SK-N-SH treated with all-trans-retinoic acid at 6 μM for 48 hours (cell line): ENCODE measurements at regions not wholly inside any gene's neighbourhood (a gene's known extent, or its start where the extent isn't known, plus 50 kb on each side); places are given as distances from the start of the nearest gene placed in this dataset.

ENCODE experiments used
- ATAC-seq: fragments of 200-7000 bp; cut with Tn5 transposase; 3 replicates; pipeline ENCODE4 v1.9.1; 2020; ENCODE audit warnings: mild to moderate bottlenecking, moderate library complexity
- ARNTL ChIP-seq: fragments of 450-650 bp; formaldehyde crosslinking; IDR thresholded peaks from 2 replicates; pipeline ENCODE4 v1.5.0; 2020; ENCODE audit warnings: low read depth, mild to moderate bottlenecking, moderate library complexity, borderline replicate concordance
- BACH2 ChIP-seq: fragments of 250-450 bp; sonication (Bioruptor Pico); IDR thresholded peaks from 2 replicates; pipeline ENCODE4 v1.9.0; 2021; ENCODE audit warnings: mild to moderate bottlenecking, borderline replicate concordance
- CREB5 ChIP-seq: fragments of 250-450 bp; sonication (Bioruptor Pico); IDR thresholded peaks from 2 replicates; pipeline ENCODE4 v1.5.1; 2020; ENCODE audit warnings: low read depth, mild to moderate bottlenecking, moderate library complexity
- CSDC2 ChIP-seq: fragments of 250-450 bp; sonication (Bioruptor Pico); IDR thresholded peaks from 2 replicates; pipeline ENCODE4 v1.5.0; 2020; ENCODE audit warnings: mild to moderate bottlenecking, moderate library complexity
- CSRNP3 ChIP-seq: fragments of 250-450 bp; sonication (Bioruptor Pico); IDR thresholded peaks from 2 replicates; pipeline ENCODE4 v1.5.1; 2021; ENCODE audit warnings: mild to moderate bottlenecking, moderate library complexity
- ESRRG ChIP-seq: fragments of 250-450 bp; sonication (Bioruptor Pico); IDR thresholded peaks from 2 replicates; pipeline ENCODE4 v1.6.1; 2021; ENCODE audit warnings: mild to moderate bottlenecking
- GLIS3 ChIP-seq: fragments of 250-450 bp; sonication (Bioruptor Pico); IDR thresholded peaks from 2 replicates; pipeline ENCODE4 v1.5.0; 2020; ENCODE audit warnings: mild to moderate bottlenecking, moderate library complexity
- ISL1 ChIP-seq: fragments of 250-450 bp; sonication (Bioruptor Pico); IDR thresholded peaks from 2 replicates; pipeline ENCODE4 v2.1.2; 2022; ENCODE audit warnings: mild to moderate bottlenecking, moderate library complexity
- OSR1 ChIP-seq: fragments of 250-450 bp; sonication (Bioruptor Pico); IDR thresholded peaks from 2 replicates; pipeline ENCODE4 v1.8.0; 2022; ENCODE audit warnings: moderate library complexity, mild to moderate bottlenecking, inconsistent platforms
- PATZ1 ChIP-seq: fragments of 250-450 bp; sonication (Bioruptor Pico); IDR thresholded peaks from 2 replicates; pipeline ENCODE4 v1.8.0; 2020; ENCODE audit warnings: mild to moderate bottlenecking, moderate library complexity, borderline replicate concordance
- POU6F1 ChIP-seq: fragments of 250-450 bp; sonication (Bioruptor Pico); IDR thresholded peaks from 2 replicates; pipeline ENCODE4 v1.8.0; 2021; ENCODE audit warnings: low read depth, mild to moderate bottlenecking, moderate library complexity, borderline replicate concordance
- PPARA ChIP-seq: fragments of 250-450 bp; sonication (Bioruptor Pico); IDR thresholded peaks from 2 replicates; pipeline ENCODE4 v1.5.0; 2020; ENCODE audit warnings: mild to moderate bottlenecking, borderline replicate concordance
- RARB ChIP-seq: fragments of 250-450 bp; sonication (Bioruptor Pico); IDR thresholded peaks from 2 replicates; pipeline ENCODE4 v1.8.0; 2021; ENCODE audit warnings: mild to moderate bottlenecking, moderate library complexity
- SNAI2 ChIP-seq: fragments of 250-450 bp; sonication (Bioruptor Pico); IDR thresholded peaks from 2 replicates; pipeline ENCODE4 v1.5.0; 2020; ENCODE audit warnings: mild to moderate bottlenecking, moderate library complexity
- TCF4 ChIP-seq: fragments of 250-450 bp; sonication (Bioruptor Pico); IDR thresholded peaks from 2 replicates; pipeline ENCODE4 v1.8.0; 2021; ENCODE audit warnings: mild to moderate bottlenecking, moderate library complexity, borderline replicate concordance
- TOX ChIP-seq: fragments of 250-450 bp; sonication (Bioruptor Pico); IDR thresholded peaks from 2 replicates; pipeline ENCODE4 v1.8.0; 2021; ENCODE audit warnings: mild to moderate bottlenecking, moderate library complexity, borderline replicate concordance
- ZC3H10 ChIP-seq: fragments of 250-450 bp; sonication (Bioruptor Pico); IDR thresholded peaks from 2 replicates; pipeline ENCODE4 v1.5.1; 2021; ENCODE audit warnings: mild to moderate bottlenecking, moderate library complexity
- ZFP3 ChIP-seq: fragments of 250-450 bp; sonication (Bioruptor Pico); IDR thresholded peaks from 2 replicates; pipeline ENCODE4 v1.5.0; 2020; ENCODE audit warnings: mild to moderate bottlenecking, moderate library complexity
- ZFP30 ChIP-seq: fragments of 450-650 bp; formaldehyde crosslinking; IDR thresholded peaks from 2 replicates; pipeline ENCODE4 v1.5.0; 2022; ENCODE audit warnings: mild to moderate bottlenecking, moderate library complexity
- ZNF565 ChIP-seq: fragments of 450-650 bp; formaldehyde crosslinking; conservative IDR thresholded peaks from 2 replicates; pipeline ENCODE4 v1.5.0; 2020; ENCODE audit warnings: low read depth, mild to moderate bottlenecking, moderate library complexity
- ZNF70 ChIP-seq: fragments of 450-650 bp; formaldehyde crosslinking; IDR thresholded peaks from 2 replicates; pipeline ENCODE4 v1.5.0; 2020; ENCODE audit warnings: mild to moderate bottlenecking, moderate library complexity
- ZNF8 ChIP-seq: fragments of 450-650 bp; formaldehyde crosslinking; IDR thresholded peaks from 2 replicates; pipeline ENCODE4 v1.5.0; 2020; ENCODE audit warnings: mild to moderate bottlenecking, moderate library complexity
- TF ChIP-seq, protein P1 (sequence below): fragments of 250-450 bp; sonication (Bioruptor Pico); IDR thresholded peaks from 2 replicates; pipeline ENCODE4 v1.5.0; 2020; ENCODE audit warnings: mild to moderate bottlenecking, moderate library complexity

- TF ChIP-seq CSDC2 (CRISPR knock-in tag) = no peak
- TF ChIP-seq TOX = no peak
- TF ChIP-seq POU6F1 (CRISPR knock-in tag) = no peak
- TF ChIP-seq TCF4 = no peak
- TF ChIP-seq ZC3H10 (CRISPR knock-in tag) = no peak
- TF ChIP-seq ZFP30 (CRISPR knock-in tag) = no peak
- no peak for TF ChIP-seq CSRNP3 (CRISPR knock-in tag)
- no peak for TF ChIP-seq ESRRG
- TF ChIP-seq ARNTL (CRISPR knock-in tag) = no peak
- TF ChIP-seq ZNF565 = no peak
- TF ChIP-seq ZNF8 = no peak
- TF ChIP-seq ZFP3 (CRISPR knock-in tag) = no peak
- ATAC-seq = no peak
Measured at GRCh38 chr14:82421286-82421685, 887.6 kb upstream of the SEL1L start.

- no peak for TF ChIP-seq OSR1
- TF ChIP-seq, protein P1, sequence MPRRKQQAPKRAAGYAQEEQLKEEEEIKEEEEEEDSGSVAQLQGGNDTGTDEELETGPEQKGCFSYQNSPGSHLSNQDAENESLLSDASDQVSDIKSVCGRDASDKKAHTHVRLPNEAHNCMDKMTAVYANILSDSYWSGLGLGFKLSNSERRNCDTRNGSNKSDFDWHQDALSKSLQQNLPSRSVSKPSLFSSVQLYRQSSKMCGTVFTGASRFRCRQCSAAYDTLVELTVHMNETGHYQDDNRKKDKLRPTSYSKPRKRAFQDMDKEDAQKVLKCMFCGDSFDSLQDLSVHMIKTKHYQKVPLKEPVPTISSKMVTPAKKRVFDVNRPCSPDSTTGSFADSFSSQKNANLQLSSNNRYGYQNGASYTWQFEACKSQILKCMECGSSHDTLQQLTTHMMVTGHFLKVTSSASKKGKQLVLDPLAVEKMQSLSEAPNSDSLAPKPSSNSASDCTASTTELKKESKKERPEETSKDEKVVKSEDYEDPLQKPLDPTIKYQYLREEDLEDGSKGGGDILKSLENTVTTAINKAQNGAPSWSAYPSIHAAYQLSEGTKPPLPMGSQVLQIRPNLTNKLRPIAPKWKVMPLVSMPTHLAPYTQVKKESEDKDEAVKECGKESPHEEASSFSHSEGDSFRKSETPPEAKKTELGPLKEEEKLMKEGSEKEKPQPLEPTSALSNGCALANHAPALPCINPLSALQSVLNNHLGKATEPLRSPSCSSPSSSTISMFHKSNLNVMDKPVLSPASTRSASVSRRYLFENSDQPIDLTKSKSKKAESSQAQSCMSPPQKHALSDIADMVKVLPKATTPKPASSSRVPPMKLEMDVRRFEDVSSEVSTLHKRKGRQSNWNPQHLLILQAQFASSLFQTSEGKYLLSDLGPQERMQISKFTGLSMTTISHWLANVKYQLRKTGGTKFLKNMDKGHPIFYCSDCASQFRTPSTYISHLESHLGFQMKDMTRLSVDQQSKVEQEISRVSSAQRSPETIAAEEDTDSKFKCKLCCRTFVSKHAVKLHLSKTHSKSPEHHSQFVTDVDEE (CRISPR knock-in tag) = no peak
- TF ChIP-seq GLIS3 (CRISPR knock-in tag) = no peak
- no peak for TF ChIP-seq TOX
- TF ChIP-seq ZNF8 = no peak
- TF ChIP-seq ZNF565 = no peak
- TF ChIP-seq CSRNP3 (CRISPR knock-in tag) = no peak
- no peak for TF ChIP-seq ESRRG
- no peak for TF ChIP-seq ZC3H10 (CRISPR knock-in tag)
- TF ChIP-seq SNAI2 (CRISPR knock-in tag) = no peak
- no peak for TF ChIP-seq RARB (CRISPR knock-in tag)
- TF ChIP-seq CREB5 (CRISPR knock-in tag) = no peak
- TF ChIP-seq ISL1 (CRISPR knock-in tag) = no peak
- no peak for TF ChIP-seq TCF4
- TF ChIP-seq ZFP3 (CRISPR knock-in tag) = no peak
- TF ChIP-seq ZNF70 (CRISPR knock-in tag) = no peak
Measured at GRCh38 chr14:82422230-82422629, 888.6 kb upstream of the SEL1L start.

DNA sequence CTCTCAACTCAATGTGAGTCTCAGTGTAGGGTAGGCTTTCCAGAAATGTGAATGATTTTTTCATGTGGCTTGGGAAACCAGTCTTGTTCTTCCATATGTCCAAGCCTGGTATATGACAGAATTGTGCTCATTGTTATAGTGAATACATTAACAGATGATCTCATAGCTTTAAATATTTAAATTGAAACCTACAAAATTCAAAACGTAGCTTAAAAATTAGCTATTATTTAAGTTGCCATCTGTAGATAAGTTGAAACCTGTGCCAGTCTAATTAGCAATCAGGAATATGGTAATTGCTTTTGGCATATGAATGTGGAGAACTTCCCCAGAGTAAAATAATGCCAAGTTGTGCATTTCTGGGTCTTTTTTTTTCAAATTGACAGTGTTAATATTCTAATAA, 891.6 kb upstream of the SEL1L start:
- TF ChIP-seq BACH2 (CRISPR knock-in tag) (no peak), ZNF70 (CRISPR knock-in tag) (no peak), PPARA (CRISPR knock-in tag) (no peak), SNAI2 (CRISPR knock-in tag) (no peak), PATZ1 (no peak), GLIS3 (CRISPR knock-in tag) (no peak), RARB (CRISPR knock-in tag) (no peak), ESRRG (no peak), CSDC2 (CRISPR knock-in tag) (no peak), CREB5 (CRISPR knock-in tag) (no peak), ZFP3 (CRISPR knock-in tag) (no peak)
- TF ChIP-seq, protein P1 (CRISPR knock-in tag) = no peak
- no peak for ATAC-seq

More at GRCh38 chr14:82422230-82422629, 888.6 kb upstream of the SEL1L start:
- no peak for ATAC-seq
